ENCODE measurements at regions not wholly inside any gene's neighbourhood (a gene's known extent, or its start where the extent isn't known, plus 50 kb on each side); places are given as distances from the start of the nearest gene placed in this dataset.

GRCh38 chr15:96053031-96053780 is 277.3 kb upstream of the NR2F2 start:
- TF ChIP-seq POLR2A (IDR thresholded peaks at IDR 0.05) (no peak), CTCF (IDR thresholded peaks at IDR 0.05) (no peak), POLR2AphosphoS5 (IDR thresholded peaks at IDR 0.05) (no peak)
